ENCODE measurements at regions not wholly inside any gene's neighbourhood (a gene's known extent, or its start where the extent isn't known, plus 50 kb on each side); places are given as distances from the start of the nearest gene placed in this dataset.

- TF ChIP-seq ZFP36 (IDR thresholded peaks at IDR 0.05; ENCODE audit: low read depth, low read length, partially characterized antibody) (no peak), TFAP4 (CRISPR knock-in tag; IDR thresholded peaks at IDR 0.05; ENCODE audit: borderline replicate concordance) (no peak), ZNF316 (IDR thresholded peaks at IDR 0.05) (peak; percentile 42), TCF7L2 (IDR thresholded peaks at IDR 0.05; ENCODE audit: low read depth, low read length) (no peak), C11orf30 (IDR thresholded peaks at IDR 0.05; ENCODE audit: low read depth) (0 out of 2 replicates have a peak, but pooled peaks have one; percentile 19), KAT2B (IDR thresholded peaks at IDR 0.05; ENCODE audit: low read depth, low read length) (no peak), DLX4 (CRISPR knock-in tag; IDR thresholded peaks at IDR 0.05) (no peak)
These were observed 109.6 kb upstream of the STARD3NL start (continued) for GRCh38 chr7:38068461-38068860.

GRCh38 chr7:38069052-38069451 lies 109.0 kb upstream of the STARD3NL start:
- Histone ChIP-seq H3K79me2 (ENCODE audit: control insufficient read depth, insufficient read depth, low read length) (no peaks in the 10 kb centered on the region), H2AFZ (ENCODE audit: low read depth, low read length) (no peak overlapping the region), H3K27ac (ENCODE audit: extremely low read depth, low read depth, low read length) (no peak overlapping the region), H3K9ac (ENCODE audit: insufficient read depth in 1 of 2, low read depth in 2 of 2, low read length in 2 of 2) (no peak overlapping the region), H3K4me2 (ENCODE audit: insufficient read depth, low read length) (no peak overlapping the region), H3K4me1 (replicated peaks in 1 of 2; ENCODE audit: control insufficient read depth in 2 of 2, insufficient read depth in 2 of 2, low read length in 2 of 2) (peaks cover 0 to 11% of the 10 kb centered on the region in 2 experiments; a peak in 2 of 5 replicates), H3K9me1 (ENCODE audit: control insufficient read depth, insufficient read depth, low read length) (no peaks in the 10 kb centered on the region), H4K20me1 (replicated peaks; ENCODE audit: control insufficient read depth, insufficient read depth, low read length) (no peaks in the 10 kb centered on the region), H3K27me3 (ENCODE audit: control insufficient read depth in 2 of 2, insufficient read depth in 2 of 2, low read length in 2 of 2) (no peaks in the 10 kb centered on the region), H3K36me3 (ENCODE audit: control insufficient read depth, insufficient read depth, low read length) (no peaks in the 10 kb centered on the region), H3K4me3 (no peak overlapping the region), H3K9me3 (replicated peaks; ENCODE audit: control insufficient read depth, insufficient read depth, low read depth, low read length) (no peaks in the 10 kb centered on the region)
- BruUV-seq (replicated peaks) = no TSS peak
- ChIA-PET CTCF (ENCODE audit: low intra/inter-chr PET ratio) (no interaction called here), POLR2A (interaction anchor here (0.6 kb wide), 1 partner anchor 1942 kb away, joined by 3 read pairs; no protein-coding TSS in a partner anchor)
- DNase-seq (ENCODE audit: extremely low read depth in 1 of 4, low spot score in 3 of 4) (no peak), FAIRE-seq (no peak), ATAC-seq (no peak)
- intact Hi-C loops (cut with micrococcal nuclease) (no loop called here), in situ Hi-C loops (cut with MboI) (no loop called here)
- whole genome bisulfite sequencing (ENCODE audit: insufficient coverage, low coverage, missing lambda C conversion rate) = 9% methylated on average over 6 of the region's 6 CpGs
- TF ChIP-seq GABPB1 (CRISPR knock-in tag; IDR thresholded peaks at IDR 0.05) = no peak
- TF ChIP-seq RB1 (IDR thresholded peaks at IDR 0.05; ENCODE audit: low read depth) = no peak
- no peak for TF ChIP-seq THAP7 (CRISPR knock-in tag; IDR thresholded peaks at IDR 0.05)
- no peak for TF ChIP-seq ATF7 (IDR thresholded peaks at IDR 0.05)
- no peak for TF ChIP-seq MCM7 (IDR thresholded peaks at IDR 0.05)
- TF ChIP-seq ELF2 (CRISPR knock-in tag; IDR thresholded peaks at IDR 0.05) = no peak
- TF ChIP-seq RNF2 (IDR thresholded peaks at IDR 0.05) = no peak
- TF ChIP-seq TRIM28 (IDR thresholded peaks at IDR 0.05) = no peak
- TF ChIP-seq KLF10 (CRISPR knock-in tag; IDR thresholded peaks at IDR 0.05) = no peak
- TF ChIP-seq CREB3L1 (IDR thresholded peaks at IDR 0.05; ENCODE audit: borderline replicate concordance, low read depth) = no peak
- no peak for TF ChIP-seq FOXA3 (CRISPR knock-in tag; conservative IDR thresholded peaks at IDR 0.05 in 1 of 2, IDR thresholded peaks at IDR 0.05 in 1 of 2)
- TF ChIP-seq USF1 (CRISPR knock-in tag; IDR thresholded peaks at IDR 0.05) = no peak
- no peak for TF ChIP-seq YY1 (IDR thresholded peaks at IDR 0.05; ENCODE audit: borderline replicate concordance in 1 of 3, control insufficient read depth in 1 of 3, extremely low read depth in 1 of 3, insufficient read depth in 3 of 3, insufficient read length in 1 of 3, insufficient replicate concordance in 2 of 3, low read depth in 1 of 3, low read length in 2 of 3)
